ENCODE measurements at regions not wholly inside any gene's neighbourhood (a gene's known extent, or its start where the extent isn't known, plus 50 kb on each side); places are given as distances from the start of the nearest gene placed in this dataset.

GRCh38 chr1:99180915-99181314, 83.4 kb upstream of the PLPPR4 start:
- in situ Hi-C loops (cut with MboI), result loop anchor here (10.0 kb wide), 1 partner anchor 304 kb away; no protein-coding TSS in a partner anchor
- H3K4me2 ChIP-seq (ENCODE audit: unreplicated experiment), result no peak overlapping the region
- peak overlapping the region; percentile 82 for H2AFZ ChIP-seq

GRCh38 chr1:99181892-99182291, 82.4 kb upstream of the PLPPR4 start:
- Histone ChIP-seq H3K9ac (no peak overlapping the region), H3K27me3 (replicated peaks; ENCODE audit: insufficient read depth) (no peaks in the 10 kb centered on the region), H3K9me3 (ENCODE audit: low read depth) (no peaks in the 10 kb centered on the region), H4K20me1 (ENCODE audit: insufficient read depth) (0 out of 2 replicates have a peak, but pooled peaks cover 3% of the 10 kb centered on the region), H3F3A (ENCODE audit: insufficient read depth) (no peaks in the 10 kb centered on the region), H2AFZ (peak overlapping the region; percentile 57), H3K4me2 (ENCODE audit: unreplicated experiment) (no peak overlapping the region), H3K36me3 (ENCODE audit: low read depth) (no peaks in the 10 kb centered on the region), H3K27ac (no peak overlapping the region), H3K79me2 (ENCODE audit: insufficient read depth) (no peaks in the 10 kb centered on the region), H3K4me3 (no peak overlapping the region), H3K9me2 (ENCODE audit: insufficient read depth) (no peaks in the 10 kb centered on the region), H3K4me1 (ENCODE audit: insufficient read depth) (no peaks in the 10 kb centered on the region)
- in situ Hi-C loops (cut with MboI), result loop anchor here (10.0 kb wide), 1 partner anchor 303 kb away; no protein-coding TSS in a partner anchor
- 45 to 66% methylated on average over 2 of the region's 2 CpGs for WGBS, 2 experiments (ENCODE audit: low coverage in 1 of 2, low lambda C conversion rate in 2 of 2, missing lambda C conversion rate in 2 of 2)
- DNase-seq, result no peak
- no peak for TF ChIP-seq EZH2phosphoT487 (IDR thresholded peaks at IDR 0.05; ENCODE audit: insufficient read depth, low read depth)
- TF ChIP-seq EZH2 (IDR thresholded peaks at IDR 0.05; ENCODE audit: insufficient read depth, poor library complexity, severe bottlenecking), result no peak

More at GRCh38 chr1:99180915-99181314, 83.4 kb upstream of the PLPPR4 start:
- WGBS, 2 experiments (ENCODE audit: low coverage in 1 of 2, low lambda C conversion rate in 2 of 2, missing lambda C conversion rate in 2 of 2), result 81 to 82% methylated on average over 2 of the region's 2 CpGs
- no peak overlapping the region for H3K27ac ChIP-seq
- no peaks in the 10 kb centered on the region for H3K79me2 ChIP-seq (ENCODE audit: insufficient read depth)
- H3K4me1 ChIP-seq (ENCODE audit: insufficient read depth), result no peaks in the 10 kb centered on the region
- 0 out of 2 replicates have a peak, but pooled peaks cover 3% of the 10 kb centered on the region for H4K20me1 ChIP-seq (ENCODE audit: insufficient read depth)
- no peaks in the 10 kb centered on the region for H3K36me3 ChIP-seq (ENCODE audit: low read depth)
- H3K9ac ChIP-seq, result no peak overlapping the region
- no peak for DNase-seq
- no peaks in the 10 kb centered on the region for H3K9me3 ChIP-seq (ENCODE audit: low read depth)
- no peak overlapping the region for H3K4me3 ChIP-seq
- TF ChIP-seq EZH2phosphoT487 (IDR thresholded peaks at IDR 0.05; ENCODE audit: insufficient read depth, low read depth) (no peak), EZH2 (IDR thresholded peaks at IDR 0.05; ENCODE audit: insufficient read depth, poor library complexity, severe bottlenecking) (no peak)
- H3K27me3 ChIP-seq (replicated peaks; ENCODE audit: insufficient read depth), result no peaks in the 10 kb centered on the region
- H3F3A ChIP-seq (ENCODE audit: insufficient read depth), result no peaks in the 10 kb centered on the region
- H3K9me2 ChIP-seq (ENCODE audit: insufficient read depth), result no peaks in the 10 kb centered on the region

- no peaks in the 10 kb centered on the region for H3K9me2 ChIP-seq (ENCODE audit: insufficient read depth)
- no peaks in the 10 kb centered on the region for H3K9me3 ChIP-seq (ENCODE audit: low read depth)
- H3K4me2 ChIP-seq (ENCODE audit: unreplicated experiment), result no peak overlapping the region
- in situ Hi-C loops (cut with MboI), result loop anchor here (10.0 kb wide), 1 partner anchor 300 kb away; no protein-coding TSS in a partner anchor
- no peaks in the 10 kb centered on the region for H4K20me1 ChIP-seq (ENCODE audit: insufficient read depth)
- no peaks in the 10 kb centered on the region for H3K36me3 ChIP-seq (ENCODE audit: low read depth)
- H3K27me3 ChIP-seq (replicated peaks; ENCODE audit: insufficient read depth), result no peaks in the 10 kb centered on the region
- H3K79me2 ChIP-seq (ENCODE audit: insufficient read depth), result no peaks in the 10 kb centered on the region
- H3K4me3 ChIP-seq, result no peak overlapping the region
- H3K9ac ChIP-seq, result no peak overlapping the region
- H3F3A ChIP-seq (ENCODE audit: insufficient read depth), result no peaks in the 10 kb centered on the region
- DNase-seq, result no peak
- H3K27ac ChIP-seq, result no peak overlapping the region
- H2AFZ ChIP-seq, result no peak overlapping the region
- 59 to 68% methylated on average over 3 of the region's 3 CpGs for whole genome bisulfite sequencing, 2 experiments (ENCODE audit: low coverage in 1 of 2, low lambda C conversion rate in 2 of 2, missing lambda C conversion rate in 2 of 2)
- TF ChIP-seq EZH2phosphoT487 (IDR thresholded peaks at IDR 0.05; ENCODE audit: insufficient read depth, low read depth) (no peak), EZH2 (IDR thresholded peaks at IDR 0.05; ENCODE audit: insufficient read depth, poor library complexity, severe bottlenecking) (no peak)
- H3K4me1 ChIP-seq (ENCODE audit: insufficient read depth), result no peaks in the 10 kb centered on the region
Measured at GRCh38 chr1:99185196-99185595, 79.1 kb upstream of the PLPPR4 start.

GRCh38 chr1:99193431-99193830, 70.9 kb upstream of the PLPPR4 start:
- H3K79me2 ChIP-seq (ENCODE audit: insufficient read depth), result no peaks in the 10 kb centered on the region
- DNase-seq, result no peak
- 68 to 71% methylated on average over 2 of the region's 2 CpGs for WGBS, 2 experiments (ENCODE audit: low coverage in 1 of 2, low lambda C conversion rate in 2 of 2, missing lambda C conversion rate in 2 of 2)
- no peaks in the 10 kb centered on the region for H3K27me3 ChIP-seq (replicated peaks; ENCODE audit: insufficient read depth)
- H3K36me3 ChIP-seq (ENCODE audit: low read depth), result no peaks in the 10 kb centered on the region
- no peaks in the 10 kb centered on the region for H3K9me2 ChIP-seq (ENCODE audit: insufficient read depth)
- H3K27ac ChIP-seq, result no peak overlapping the region
- no peak overlapping the region for H3K4me2 ChIP-seq (ENCODE audit: unreplicated experiment)
- TF ChIP-seq EZH2 (IDR thresholded peaks at IDR 0.05; ENCODE audit: insufficient read depth, poor library complexity, severe bottlenecking), result no peak
- no peak for TF ChIP-seq EZH2phosphoT487 (IDR thresholded peaks at IDR 0.05; ENCODE audit: insufficient read depth, low read depth)
- H3K4me1 ChIP-seq (ENCODE audit: insufficient read depth), result no peaks in the 10 kb centered on the region
- H3K4me3 ChIP-seq, result no peak overlapping the region
- H3F3A ChIP-seq (ENCODE audit: insufficient read depth), result no peaks in the 10 kb centered on the region
- H4K20me1 ChIP-seq (ENCODE audit: insufficient read depth), result no peaks in the 10 kb centered on the region
- in situ Hi-C loops (cut with MboI), result no loop called here
- no peak overlapping the region for H3K9ac ChIP-seq
- no peaks in the 10 kb centered on the region for H3K9me3 ChIP-seq (ENCODE audit: low read depth)
- H2AFZ ChIP-seq, result no peak overlapping the region

GRCh38 chr1:99198393-99198792, 65.9 kb upstream of the PLPPR4 start:
- no peaks in the 10 kb centered on the region for H3K9me2 ChIP-seq (ENCODE audit: insufficient read depth)
- H3K4me1 ChIP-seq (ENCODE audit: insufficient read depth), result no peaks in the 10 kb centered on the region
- no peaks in the 10 kb centered on the region for H4K20me1 ChIP-seq (ENCODE audit: insufficient read depth)
- H3K4me3 ChIP-seq, result no peak overlapping the region
- H3K27ac ChIP-seq, result no peak overlapping the region
- H3K27me3 ChIP-seq (replicated peaks; ENCODE audit: insufficient read depth), result no peaks in the 10 kb centered on the region
- no peak overlapping the region for H2AFZ ChIP-seq
- no peak overlapping the region for H3K9ac ChIP-seq
- no peaks in the 10 kb centered on the region for H3K9me3 ChIP-seq (ENCODE audit: low read depth)
- no peaks in the 10 kb centered on the region for H3K36me3 ChIP-seq (ENCODE audit: low read depth)
- H3K4me2 ChIP-seq (ENCODE audit: unreplicated experiment), result no peak overlapping the region
- DNase-seq, result no peak
- 2 to 18% methylated on average over 1 of the region's 1 CpG for WGBS, 2 experiments (ENCODE audit: low coverage in 1 of 2, low lambda C conversion rate in 2 of 2, missing lambda C conversion rate in 2 of 2)
- no peaks in the 10 kb centered on the region for H3F3A ChIP-seq (ENCODE audit: insufficient read depth)
- in situ Hi-C loops (cut with MboI), result no loop called here
- TF ChIP-seq EZH2phosphoT487 (IDR thresholded peaks at IDR 0.05; ENCODE audit: insufficient read depth, low read depth) (no peak), EZH2 (IDR thresholded peaks at IDR 0.05; ENCODE audit: insufficient read depth, poor library complexity, severe bottlenecking) (no peak)
- H3K79me2 ChIP-seq (ENCODE audit: insufficient read depth), result no peaks in the 10 kb centered on the region

Measured in GM23248 (cell line).